Forelimb muscle (tissue), 1 donor: ENCODE measurements at regions not wholly inside any gene's neighbourhood (a gene's known extent, or its start where the extent isn't known, plus 50 kb on each side); places are given as distances from the start of the nearest gene placed in this dataset.
"Not testable (repeated sequence)": the region's sequence is repeated elsewhere in the genome, so short reads cannot be mapped to it uniquely, and the experiment has no call there.

Source experiments
- DNase-seq: peaks from one replicate; pipeline ENCODE4 v3.0.0-alpha.2; 2013; ENCODE audit warnings: low read depth

DNA sequence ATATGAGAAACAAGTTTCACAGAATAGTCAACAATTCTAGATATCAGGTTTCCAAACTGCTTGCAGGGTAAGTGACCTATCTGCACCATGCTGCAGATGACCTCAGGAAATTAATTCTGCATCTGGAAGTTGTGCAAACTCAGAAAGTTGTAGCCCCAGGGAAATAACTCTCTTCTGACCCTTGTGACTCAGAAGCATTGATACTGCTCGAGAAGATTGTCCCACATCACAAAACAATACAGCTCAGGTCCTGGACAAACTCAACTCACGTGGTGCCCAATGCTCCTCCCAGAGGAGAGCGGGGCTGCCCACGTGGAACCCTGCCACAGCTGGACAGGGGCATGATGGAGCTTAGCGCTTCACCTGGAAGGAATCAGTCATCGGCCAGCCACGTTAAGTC, 221.9 kb upstream of the LRRC61 start:
- DNase-seq = not testable (repeated sequence)

DNA sequence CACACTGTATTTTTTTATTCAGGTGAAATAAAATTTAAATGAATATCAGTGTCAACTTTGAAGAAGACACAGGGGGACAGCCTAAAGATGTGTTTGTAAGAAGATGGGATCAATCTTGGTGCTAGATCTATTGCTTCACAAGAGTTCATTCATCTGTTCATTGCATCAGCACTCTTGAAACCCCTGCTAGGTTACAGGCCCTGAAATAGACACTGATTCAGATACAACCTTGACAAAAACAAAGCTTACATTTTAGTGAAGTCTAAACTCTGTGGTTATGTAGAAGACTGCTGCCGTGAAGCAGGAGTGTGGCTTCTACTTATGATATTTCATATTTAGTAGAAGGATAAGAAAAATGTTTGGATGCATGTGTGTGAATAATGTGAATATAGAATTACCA, 215.9 kb upstream of the LRRC61 start:
- not testable (repeated sequence) for DNase-seq

DNA sequence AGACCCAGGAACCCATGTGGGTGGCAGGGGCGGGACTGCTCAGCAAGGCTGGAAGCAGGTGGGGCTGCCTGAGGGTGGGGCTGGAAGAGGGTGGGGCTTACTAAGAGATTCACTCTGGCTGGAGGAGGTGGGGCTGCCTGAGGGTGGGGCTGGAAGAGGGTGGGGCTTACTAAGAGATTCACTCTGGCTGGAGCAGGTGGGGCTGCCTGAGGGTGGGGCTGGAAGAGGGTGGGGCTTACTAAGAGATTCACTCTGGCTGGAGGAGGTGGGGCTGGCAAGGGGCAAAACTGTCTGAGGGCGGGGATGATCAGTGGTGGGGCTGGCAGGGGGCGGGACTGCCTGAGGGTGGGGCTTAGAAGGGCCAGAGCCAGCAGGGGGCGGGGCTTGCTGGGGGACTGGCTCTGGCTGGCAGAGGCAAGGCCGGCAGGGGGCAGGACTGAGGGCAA, 212.8 kb upstream of the LRRC61 start:
- DNase-seq = not testable (repeated sequence)

DNA sequence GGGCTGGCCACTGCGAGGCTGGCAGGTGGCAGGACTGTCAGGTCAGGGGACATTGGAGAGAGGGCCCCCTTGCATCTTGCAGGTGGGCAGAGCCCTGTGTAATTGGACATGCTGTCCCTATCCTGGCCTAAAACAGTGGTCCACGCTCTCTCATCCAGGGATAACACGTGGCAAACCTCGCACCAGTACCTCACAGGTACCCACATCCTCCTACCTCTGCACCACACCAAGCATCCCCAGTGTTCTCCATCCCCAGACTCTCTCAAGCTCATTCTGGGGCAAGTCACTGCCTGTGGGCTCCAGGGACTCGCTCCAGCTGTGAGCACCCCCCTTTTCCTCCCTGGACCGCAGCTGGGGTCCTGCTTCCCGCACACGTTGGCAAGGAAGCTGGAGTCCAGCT, 212.3 kb upstream of the LRRC61 start:
- DNase-seq = not testable (repeated sequence)

DNA sequence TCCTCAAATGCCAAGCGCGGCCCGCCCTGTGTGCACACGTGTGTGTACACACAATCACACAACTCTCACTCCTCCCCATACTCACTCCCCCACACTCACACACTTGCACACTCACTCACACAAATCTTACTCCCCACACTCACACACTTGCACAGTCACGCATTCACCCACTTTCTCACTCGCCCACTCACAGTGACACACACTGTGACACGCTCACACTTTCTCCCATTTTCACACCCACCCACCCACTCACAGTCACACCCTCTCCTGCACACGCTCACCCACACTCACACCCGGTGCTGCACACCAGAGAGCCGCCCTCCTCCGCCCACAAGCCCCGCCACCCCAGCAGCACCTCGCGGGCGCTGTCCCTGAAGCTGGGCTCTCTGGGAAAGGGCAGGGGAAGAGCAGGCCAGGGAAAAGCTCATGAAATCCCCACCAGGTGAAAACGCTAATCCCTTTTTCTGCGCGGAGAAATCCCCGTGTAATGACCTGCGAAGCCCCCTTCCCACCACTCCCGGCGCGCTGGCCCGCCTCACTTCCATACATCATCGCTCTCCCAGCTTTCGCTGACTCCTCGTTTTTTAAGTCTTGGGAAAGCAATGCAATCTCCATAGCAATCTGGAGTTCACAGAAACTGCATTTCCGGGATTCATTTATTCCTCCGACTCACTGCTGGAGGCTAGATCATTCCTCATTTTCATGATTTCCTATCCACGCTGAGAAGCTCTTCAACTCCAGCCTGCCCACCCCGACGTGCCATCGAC, 211.6 kb upstream of the LRRC61 start:
- not testable (repeated sequence) for DNase-seq

DNA sequence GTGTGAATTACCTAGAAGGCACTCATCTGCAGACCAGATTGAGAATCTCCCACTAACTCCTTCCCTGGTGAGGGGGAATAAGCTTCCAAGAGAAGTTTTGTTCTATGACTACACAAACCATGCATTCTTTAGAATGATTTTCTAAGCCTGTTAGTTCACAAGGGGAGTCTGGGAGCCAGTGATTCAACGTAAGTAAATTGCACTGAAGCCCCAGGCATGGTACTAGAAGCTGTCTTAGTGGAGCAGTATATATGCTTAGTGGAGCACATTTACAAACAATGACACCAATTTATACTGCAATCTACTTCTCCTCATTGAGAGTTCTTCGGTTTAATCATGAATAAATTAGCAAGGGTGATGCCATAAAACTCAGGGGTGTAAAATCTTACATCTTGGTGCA, 209.9 kb upstream of the LRRC61 start:
- not testable (repeated sequence) for DNase-seq

DNA sequence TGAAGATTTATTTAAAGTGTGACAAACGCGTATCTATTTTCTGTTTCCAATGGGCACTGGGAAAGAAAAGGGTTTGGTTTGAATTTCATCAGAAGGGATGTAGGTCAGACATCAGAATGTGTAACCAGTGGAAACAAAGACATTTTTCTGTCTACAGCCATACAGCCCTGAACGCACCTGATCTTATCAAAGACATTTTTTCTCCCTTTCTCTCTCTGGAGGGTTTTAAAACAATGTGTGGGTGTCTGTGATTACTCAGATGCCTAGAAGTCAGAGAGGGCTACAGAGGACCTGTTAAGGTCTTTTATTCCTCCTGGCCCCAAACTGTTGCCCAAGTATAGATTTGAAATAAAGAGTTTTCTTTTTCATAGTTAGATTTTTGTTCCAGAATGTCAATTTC, 208.6 kb upstream of the LRRC61 start:
- DNase-seq = not testable (repeated sequence)

DNA sequence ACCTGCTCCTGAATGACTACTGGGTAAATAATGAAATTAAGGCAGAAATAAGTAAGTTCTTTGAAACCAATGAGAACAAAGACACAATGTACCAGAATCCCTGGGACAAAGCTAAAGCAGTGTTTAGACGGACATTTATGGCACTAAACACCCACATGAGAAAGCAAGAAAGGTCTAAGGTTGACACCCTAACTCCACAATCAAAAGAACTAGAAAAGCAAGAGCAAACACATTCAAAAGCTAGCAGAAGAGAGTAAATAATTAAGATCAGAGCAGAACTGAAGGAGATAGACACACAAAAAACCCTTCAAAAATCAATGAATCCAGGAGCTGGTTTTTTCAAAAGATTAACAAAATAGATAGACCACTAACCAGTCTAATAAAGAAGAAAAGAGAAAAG, 203.2 kb upstream of the LRRC61 start:
- DNase-seq = not testable (repeated sequence)

DNA sequence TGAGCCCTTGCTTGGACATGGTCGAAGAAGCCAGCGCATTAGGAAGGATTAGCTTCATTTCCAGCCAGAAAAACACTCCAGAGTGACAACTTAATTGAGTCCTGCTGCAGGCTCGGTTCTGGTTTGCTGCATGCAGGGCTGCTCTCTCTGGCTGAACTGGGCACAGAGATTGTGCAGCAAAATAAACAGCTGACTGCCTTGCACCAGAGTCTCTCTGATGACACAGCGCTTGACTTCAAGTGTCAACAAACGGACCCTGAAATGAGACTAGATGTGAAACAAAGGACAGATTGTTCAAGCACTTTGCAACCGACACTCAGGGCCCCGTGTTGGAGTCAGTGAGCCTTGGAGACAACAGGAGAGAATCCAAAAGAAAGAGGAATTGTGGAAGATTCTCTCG, 197.3 kb upstream of the LRRC61 start:
- not testable (repeated sequence) for DNase-seq

DNA sequence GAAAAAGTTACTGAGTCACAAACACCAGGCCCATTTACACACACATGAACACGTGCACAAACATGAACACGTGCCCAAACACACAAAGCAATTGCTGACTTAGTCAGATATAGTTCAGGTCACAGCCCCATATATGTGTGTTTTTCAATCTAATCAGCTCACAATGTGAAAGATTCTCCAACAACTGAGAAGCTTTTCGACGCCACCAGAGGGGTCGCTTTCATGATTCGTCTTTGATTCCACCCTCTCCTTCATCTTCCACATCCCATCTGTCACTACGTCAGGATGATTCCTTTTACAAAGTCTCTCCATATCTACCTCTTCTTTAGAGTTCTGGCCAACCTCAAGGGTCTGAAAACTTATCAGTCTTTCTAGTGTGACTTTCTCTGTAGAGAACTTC, 188.7 kb upstream of the LRRC61 start:
- not testable (repeated sequence) for DNase-seq

DNA sequence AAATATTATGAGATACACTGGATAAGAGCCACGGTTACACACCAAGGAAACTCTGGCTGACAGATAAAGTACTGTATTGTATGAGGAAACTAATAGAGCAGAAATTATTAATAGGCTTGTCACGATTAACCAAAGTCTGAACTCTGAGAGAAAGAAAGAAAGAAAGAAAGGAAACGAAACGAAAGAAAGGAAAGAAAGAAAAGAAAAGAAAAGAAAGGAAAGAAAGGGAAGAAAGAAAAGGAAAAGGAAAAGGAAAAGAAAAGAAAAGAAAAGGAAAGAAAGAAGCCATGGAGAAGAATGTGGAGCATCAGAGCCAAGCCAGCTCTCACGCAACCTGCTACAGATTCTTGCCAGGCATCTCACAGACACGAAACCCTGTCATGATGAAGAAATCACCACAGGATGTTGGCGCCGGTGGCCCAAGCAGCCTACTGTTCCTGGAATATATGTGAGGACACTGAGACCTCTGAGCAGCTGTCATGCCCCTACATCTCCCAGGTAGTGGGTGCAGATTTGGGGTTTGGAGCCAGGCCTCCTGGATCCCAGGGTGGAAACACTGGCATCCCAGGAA, 187.4 kb upstream of the LRRC61 start:
- DNase-seq = not testable (repeated sequence)

DNA sequence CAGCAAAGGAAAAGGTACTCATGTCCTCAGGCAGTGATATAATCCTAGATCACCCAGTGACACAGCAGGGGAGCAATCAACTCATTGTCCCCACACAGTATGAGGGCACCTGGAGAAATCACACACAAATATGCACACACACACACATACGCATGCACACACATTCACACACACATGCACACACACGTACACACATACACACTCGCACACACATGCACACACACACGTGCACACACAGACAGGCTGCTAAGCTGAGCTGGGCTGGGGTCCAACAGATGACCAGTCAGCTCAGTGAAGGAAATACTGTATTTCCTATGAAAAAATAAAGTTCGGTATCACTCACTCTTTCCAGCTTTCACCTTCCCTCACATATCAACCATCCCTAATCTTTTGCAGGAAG, 183.3 kb upstream of the LRRC61 start:
- DNase-seq = not testable (repeated sequence)

DNA sequence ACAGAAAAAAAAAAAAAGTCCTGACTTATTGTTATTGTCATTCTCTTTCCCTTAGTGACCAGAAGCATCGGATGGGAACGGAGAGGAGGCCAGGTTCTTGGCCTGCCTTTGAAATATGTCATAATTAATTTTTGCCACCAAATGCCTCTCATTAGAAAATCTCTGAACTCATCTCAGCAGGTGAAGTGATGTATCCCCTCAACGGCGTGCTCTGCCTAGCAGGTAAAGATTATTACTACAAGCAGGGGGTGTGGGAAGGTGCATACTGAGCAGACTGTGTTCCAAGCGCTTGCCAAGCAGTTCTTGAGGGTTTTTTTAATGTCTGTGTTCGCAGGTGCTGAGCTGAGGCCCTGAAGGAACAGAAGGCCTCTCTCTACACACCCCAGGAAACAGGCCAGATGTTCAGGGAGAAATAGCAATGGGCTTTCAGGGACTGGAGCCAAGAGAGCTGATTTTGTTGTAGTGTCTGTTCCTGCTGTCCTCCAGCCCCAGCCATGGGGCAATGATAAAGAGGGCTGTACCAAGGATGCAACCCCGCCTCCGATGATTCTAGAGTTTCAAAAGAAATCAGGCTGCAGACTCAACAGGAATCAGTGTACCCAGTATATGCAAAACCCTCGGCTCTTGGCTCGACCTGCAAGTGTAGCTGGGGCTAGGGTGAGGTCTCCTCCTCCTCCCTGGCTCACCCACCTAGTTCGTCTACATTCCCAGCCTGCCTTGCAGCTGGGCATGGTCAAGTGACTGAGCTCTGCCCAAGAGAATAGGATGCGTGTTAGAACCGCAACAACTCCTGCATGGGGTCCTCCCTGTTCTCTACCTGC, 181.4 kb upstream of the LRRC61 start:
- not testable (repeated sequence) for DNase-seq

DNA sequence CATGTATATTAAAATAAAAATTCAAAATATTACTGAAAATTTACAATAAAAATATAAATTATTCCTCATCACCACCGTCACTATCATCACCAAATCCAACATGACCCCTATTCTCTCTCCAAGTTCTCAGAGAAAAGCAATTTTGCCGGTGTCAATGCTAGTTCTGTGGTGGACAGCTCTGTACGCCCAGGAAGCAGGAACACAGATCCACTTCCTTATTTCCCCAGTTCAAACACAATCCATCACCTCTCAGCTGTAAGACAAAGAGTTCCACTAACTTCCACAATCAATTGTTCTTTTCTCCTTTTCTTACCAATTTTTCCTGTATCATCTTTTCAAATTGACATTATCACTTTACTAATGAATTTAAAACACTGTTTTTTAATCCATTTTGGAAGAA, 177.0 kb upstream of the LRRC61 start:
- not testable (repeated sequence) for DNase-seq

DNA sequence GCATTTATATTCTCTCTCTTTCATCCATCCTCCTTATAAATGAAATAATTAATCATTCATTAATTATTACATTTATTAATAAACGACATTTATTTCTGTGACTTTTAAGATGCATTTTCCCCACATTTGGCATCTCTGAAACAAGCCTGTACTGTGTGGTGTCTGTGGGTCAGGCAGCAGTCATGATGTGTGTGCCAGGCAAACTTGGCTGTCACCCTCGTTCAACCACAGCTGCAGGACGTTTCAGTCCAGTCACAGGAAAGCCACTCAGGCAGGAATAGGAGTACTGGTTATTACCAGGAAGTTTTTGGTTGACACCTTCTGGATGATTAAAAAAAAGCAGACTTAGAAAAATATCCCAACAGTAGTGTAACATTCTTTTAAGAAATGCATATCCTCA, 175.6 kb upstream of the LRRC61 start:
- not testable (repeated sequence) for DNase-seq

DNA sequence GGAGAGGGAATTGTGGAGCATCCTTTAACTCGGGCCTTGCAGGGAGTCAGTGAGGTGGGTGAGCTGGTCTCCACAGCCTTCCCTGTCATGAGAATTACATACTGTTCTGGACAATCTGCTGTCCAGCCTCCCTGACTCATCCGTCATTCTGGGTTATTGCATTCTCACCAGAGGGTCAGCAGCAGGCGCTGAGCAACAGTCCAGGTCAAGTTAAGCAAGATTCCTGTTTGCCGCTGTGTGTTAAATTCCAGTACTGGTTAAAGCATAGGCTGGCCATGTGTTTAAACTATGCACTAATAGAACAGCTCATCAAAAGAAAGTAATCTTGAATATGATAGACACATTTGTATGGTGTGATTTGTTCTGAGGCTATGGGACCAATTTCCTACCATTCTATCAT, 167.1 kb upstream of the LRRC61 start:
- DNase-seq = not testable (repeated sequence)

DNA sequence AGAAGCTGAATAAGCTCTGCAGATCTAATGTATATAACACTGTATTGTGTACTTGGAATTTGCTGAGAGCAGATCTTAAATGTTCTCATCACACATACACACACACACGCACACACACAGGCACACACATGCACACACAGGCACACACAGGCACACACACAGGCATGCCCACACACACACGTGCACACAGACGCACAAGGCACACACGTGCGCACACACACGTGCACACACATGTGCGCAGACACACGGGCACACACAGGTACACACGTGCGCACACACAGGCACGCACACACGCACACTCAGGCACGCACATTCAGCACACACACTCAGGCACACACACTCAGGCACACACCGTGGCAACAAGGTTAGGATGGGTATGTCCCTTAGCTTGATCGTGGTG, 164.5 kb upstream of the LRRC61 start:
- not testable (repeated sequence) for DNase-seq

DNA sequence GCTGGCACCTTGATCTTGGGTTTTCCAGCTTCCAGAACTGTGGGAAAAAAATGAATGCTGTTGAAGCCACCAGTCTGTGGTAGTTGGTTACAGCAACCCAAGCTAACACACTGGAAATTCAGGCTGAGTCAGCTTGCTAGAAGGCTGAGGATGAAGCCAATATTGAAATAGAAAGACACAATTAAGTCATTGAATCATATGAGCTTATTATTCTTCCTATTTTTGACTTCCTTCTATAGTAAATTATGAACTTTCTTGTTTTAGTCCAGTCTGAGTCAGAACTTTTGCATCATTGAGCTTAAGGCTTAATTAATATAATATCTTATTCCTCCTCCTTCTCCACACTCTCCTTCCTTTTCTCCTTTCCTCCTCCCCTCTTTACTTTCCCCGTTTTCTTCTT, 153.6 kb upstream of the LRRC61 start:
- DNase-seq = not testable (repeated sequence)

DNA sequence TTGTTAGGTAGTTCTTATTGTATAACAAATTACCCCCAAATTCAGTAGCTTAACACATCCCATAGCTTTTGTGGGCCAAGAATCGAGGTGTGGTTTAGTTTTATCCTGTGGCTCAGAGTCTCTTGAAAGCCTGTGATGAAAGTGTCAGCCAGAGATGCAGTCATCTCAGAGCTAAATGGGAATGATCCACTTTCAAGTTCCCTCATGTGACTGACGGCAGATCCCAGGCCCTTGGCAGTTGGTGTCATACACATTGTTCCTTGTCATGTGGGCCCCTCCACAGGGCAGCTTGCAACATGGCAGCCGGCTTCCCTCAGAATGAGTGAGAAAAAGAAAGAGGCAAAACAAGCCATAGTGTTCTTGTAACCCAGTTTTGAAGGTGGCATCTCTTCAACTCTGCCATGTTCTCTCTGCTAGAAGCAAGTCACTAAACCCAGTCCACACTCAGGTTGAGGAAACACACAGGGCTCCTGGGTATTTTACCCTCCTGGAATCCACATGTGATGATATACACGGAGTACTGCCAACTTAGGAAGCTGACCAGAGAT, 153.1 kb upstream of the LRRC61 start:
- not testable (repeated sequence) for DNase-seq

DNA sequence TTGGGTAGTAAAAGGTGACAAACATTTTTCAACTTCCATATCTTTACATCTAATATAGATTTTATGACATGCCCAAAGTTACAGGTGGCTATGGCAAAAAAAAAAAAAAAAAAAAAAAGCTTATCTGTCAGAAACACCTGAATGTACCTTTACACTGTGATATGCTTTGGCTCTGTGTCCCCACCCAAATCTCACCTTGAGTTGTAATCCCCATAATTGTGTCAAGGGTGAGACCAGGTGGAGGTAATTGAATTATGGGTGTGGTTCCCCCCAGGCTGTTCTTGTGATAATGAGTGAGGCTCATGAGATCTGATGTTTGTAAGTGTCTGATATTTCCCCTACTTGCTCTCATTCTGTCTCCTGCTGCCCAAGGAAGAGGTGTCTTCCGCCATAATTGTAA, 139.6 kb upstream of the LRRC61 start:
- not testable (repeated sequence) for DNase-seq

DNA sequence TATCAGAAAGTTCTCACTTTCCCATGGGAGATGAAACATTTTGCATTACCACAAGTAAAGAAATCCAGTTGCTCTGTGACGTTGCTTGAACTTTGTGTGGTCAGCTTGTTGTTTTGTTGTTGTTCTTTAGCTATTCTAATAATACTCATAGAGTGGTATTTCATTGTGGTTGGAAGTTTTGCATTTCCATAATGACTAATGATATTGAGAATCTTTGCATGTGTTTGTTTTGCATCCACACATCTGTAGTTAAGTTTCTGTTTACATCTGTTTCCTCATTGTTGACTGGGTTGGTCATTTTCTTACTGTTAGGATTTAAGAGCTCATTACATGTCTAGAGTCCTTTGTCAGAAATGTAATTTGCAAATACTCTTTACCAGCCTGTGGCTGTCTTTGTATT, 133.2 kb upstream of the LRRC61 start:
- not testable (repeated sequence) for DNase-seq

DNA sequence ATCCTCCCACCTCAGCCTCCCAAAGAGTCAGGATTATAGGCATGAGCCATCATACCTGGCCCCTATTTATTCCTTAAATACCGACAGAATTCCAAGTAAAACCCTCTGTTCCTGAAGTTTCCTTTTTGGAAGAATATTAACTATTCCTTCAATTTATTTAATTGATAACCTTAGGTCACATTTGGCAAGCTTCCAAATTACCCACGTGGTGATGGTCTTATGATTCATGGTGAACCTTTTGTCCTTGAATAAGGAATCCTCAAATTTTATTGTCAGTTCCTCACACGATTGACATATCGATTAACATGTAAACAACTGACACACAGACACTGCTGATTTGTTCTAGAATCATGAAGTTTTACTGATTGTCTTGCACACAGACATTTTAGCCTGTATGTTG, 130.6 kb upstream of the LRRC61 start:
- not testable (repeated sequence) for DNase-seq
